Fibroblast of villous mesenchyme (primary cell): ENCODE measurements at regions not wholly inside any gene's neighbourhood (a gene's known extent, or its start where the extent isn't known, plus 50 kb on each side); places are given as distances from the start of the nearest gene placed in this dataset.
A peak's percentile ranks its signal among the peaks of the same experiment; 100 is the strongest.

Experiments used
- DNase-seq: peaks from one replicate; pipeline ENCODE4 v3.0.0-alpha.2; 2010; ENCODE audit warnings: low read depth
- H3K4me3 ChIP-seq: 2 replicates; pipeline ENCODE4 v1.5.1; 2011; ENCODE audit warnings: low read depth, mild to moderate bottlenecking, low read length
- CTCF ChIP-seq: IDR thresholded peaks from 2 replicates; pipeline ENCODE4 v1.5.1; 2012; ENCODE audit warnings: low read depth, mild to moderate bottlenecking, low read length; ENCODE audit not compliant: insufficient read depth

- DNase-seq, result no peak
- no peak for TF ChIP-seq CTCF
- no peak overlapping the region for H3K4me3 ChIP-seq
These were observed 790.8 kb upstream of the NUDT12 start for GRCh38 chr5:104353371-104353770.

- TF ChIP-seq CTCF, result no peak
- DNase-seq, result no peak
- H3K4me3 ChIP-seq, result no peak overlapping the region
These were observed 790.4 kb upstream of the NUDT12 start for GRCh38 chr5:104352954-104353353.

- H3K4me3 ChIP-seq, result no peak overlapping the region
- TF ChIP-seq CTCF, result peak; percentile 46
- DNase-seq, result peak; percentile 64
These were observed 784.6 kb upstream of the NUDT12 start for GRCh38 chr5:104347119-104347708.

- TF ChIP-seq CTCF, result no peak
- no peak for DNase-seq
- no peak overlapping the region for H3K4me3 ChIP-seq
These were observed 782.8 kb upstream of the NUDT12 start for GRCh38 chr5:104345222-104346016.

- no peak for TF ChIP-seq CTCF
- DNase-seq, result peak; percentile 14
- H3K4me3 ChIP-seq, result no peak overlapping the region
These were observed 782.2 kb upstream of the NUDT12 start for GRCh38 chr5:104344809-104345208.

GRCh38 chr5:104327801-104328200 is 765.2 kb upstream of the NUDT12 start:
- H3K4me3 ChIP-seq, result no peak overlapping the region
- no peak for DNase-seq
- no peak for TF ChIP-seq CTCF
